Endothelial cell (in vitro differentiated cells): ENCODE measurements at regions not wholly inside any gene's neighbourhood (a gene's known extent, or its start where the extent isn't known, plus 50 kb on each side); places are given as distances from the start of the nearest gene placed in this dataset.

Source experiments
- DNase-seq: peaks from one replicate; pipeline ENCODE4 v3.0.0; 2021; ENCODE audit warnings: low spot score
- H3K27ac Mint-ChIP-seq: one replicate; pipeline ENCODE4 v1.8.0; 2021; ENCODE audit warnings: mixed read lengths, inconsistent platforms; ENCODE audit not compliant: unreplicated experiment
- H3K27me3 Mint-ChIP-seq: one replicate; pipeline ENCODE4 v1.8.0; 2021; ENCODE audit warnings: mild to moderate bottlenecking, moderate library complexity, mixed read lengths, inconsistent platforms; ENCODE audit not compliant: unreplicated experiment
- H3K36me3 Mint-ChIP-seq: one replicate; pipeline ENCODE4 v1.8.0; 2021; ENCODE audit warnings: mild to moderate bottlenecking, low read depth, mixed read lengths, inconsistent platforms; ENCODE audit not compliant: unreplicated experiment
- H3K4me1 Mint-ChIP-seq: one replicate; pipeline ENCODE4 v1.8.0; 2021; ENCODE audit warnings: mild to moderate bottlenecking, mixed read lengths, inconsistent platforms; ENCODE audit not compliant: unreplicated experiment
- H3K4me3 Mint-ChIP-seq: one replicate; pipeline ENCODE4 v1.8.0; 2021; ENCODE audit warnings: mild to moderate bottlenecking, mixed read lengths, inconsistent platforms; ENCODE audit not compliant: unreplicated experiment
- H3K9me3 Mint-ChIP-seq: one replicate; pipeline ENCODE4 v1.8.0; 2021; ENCODE audit warnings: mixed read lengths, inconsistent platforms; ENCODE audit not compliant: unreplicated experiment
- CTCF ChIP-seq: fragments of 200-600 bp; sonication (generic); IDR thresholded peaks from one replicate; pipeline ENCODE4 v1.5.0; 2021; ENCODE audit warnings: antibody characterized with exemption; ENCODE audit not compliant: unreplicated experiment

GRCh38 chr5:156149213-156149612 lies 177.8 kb upstream of the SGCD start:
- no peak for TF ChIP-seq CTCF
- Mint-ChIP-seq H3K4me3 (no peak overlapping the region), H3K27ac (no peak overlapping the region), H3K27me3 (no peaks in the 10 kb centered on the region), H3K9me3 (no peaks in the 10 kb centered on the region), H3K4me1 (no peaks in the 10 kb centered on the region), H3K36me3 (no peaks in the 10 kb centered on the region)
- DNase-seq = no peak

GRCh38 chr5:156153602-156154001 lies 173.4 kb upstream of the SGCD start:
- no peak for DNase-seq
- H3K4me1 Mint-ChIP-seq = no peaks in the 10 kb centered on the region
- H3K27ac Mint-ChIP-seq = no peak overlapping the region
- H3K36me3 Mint-ChIP-seq = no peaks in the 10 kb centered on the region
- no peaks in the 10 kb centered on the region for H3K9me3 Mint-ChIP-seq
- no peaks in the 10 kb centered on the region for H3K27me3 Mint-ChIP-seq
- no peak overlapping the region for H3K4me3 Mint-ChIP-seq
- TF ChIP-seq CTCF = no peak

GRCh38 chr5:156154757-156155156 lies 172.2 kb upstream of the SGCD start:
- Mint-ChIP-seq H3K9me3 (no peaks in the 10 kb centered on the region), H3K27me3 (no peaks in the 10 kb centered on the region), H3K4me1 (no peaks in the 10 kb centered on the region), H3K4me3 (no peak overlapping the region), H3K36me3 (no peaks in the 10 kb centered on the region), H3K27ac (no peak overlapping the region)
- no peak for DNase-seq
- TF ChIP-seq CTCF = no peak

GRCh38 chr5:156155598-156155997 lies 171.4 kb upstream of the SGCD start:
- Mint-ChIP-seq H3K4me3 (no peak overlapping the region), H3K4me1 (no peaks in the 10 kb centered on the region), H3K9me3 (no peaks in the 10 kb centered on the region), H3K27ac (no peak overlapping the region), H3K36me3 (no peaks in the 10 kb centered on the region), H3K27me3 (no peaks in the 10 kb centered on the region)
- TF ChIP-seq CTCF = no peak
- no peak for DNase-seq

- H3K4me3 Mint-ChIP-seq = no peak overlapping the region
- no peak for TF ChIP-seq CTCF
- no peak overlapping the region for H3K27ac Mint-ChIP-seq
- H3K36me3 Mint-ChIP-seq = no peaks in the 10 kb centered on the region
- H3K27me3 Mint-ChIP-seq = no peaks in the 10 kb centered on the region
- H3K4me1 Mint-ChIP-seq = no peaks in the 10 kb centered on the region
- no peaks in the 10 kb centered on the region for H3K9me3 Mint-ChIP-seq
- DNase-seq = no peak
Measured at GRCh38 chr5:156164306-156164705, 162.7 kb upstream of the SGCD start.
